HG02763 (cell line): ENCODE measurements at regions not wholly inside any gene's neighbourhood (a gene's known extent, or its start where the extent isn't known, plus 50 kb on each side); places are given as distances from the start of the nearest gene placed in this dataset.
A peak's percentile ranks its signal among the peaks of the same experiment; 100 is the strongest.

Experiments used
- ATAC-seq: cut with Tn5 transposase; IDR thresholded peaks from one replicate; pipeline ENCODE4 v1.9.1; 2021; ENCODE audit warnings: mild to moderate bottlenecking, moderate library complexity; ENCODE audit not compliant: unreplicated experiment

- no peak for ATAC-seq
Measured at GRCh38 chr4:144302704-144303536, 162.4 kb upstream of the GYPA start.

- no peak for ATAC-seq
Measured at GRCh38 chr4:144304025-144304424, 163.5 kb upstream of the GYPA start.

- no peak for ATAC-seq
Measured at GRCh38 chr4:144310535-144310934, 170.0 kb upstream of the GYPA start.

- no peak for ATAC-seq
Measured at GRCh38 chr4:144313370-144313769, 172.9 kb upstream of the GYPA start.

GRCh38 chr4:144316869-144317268 lies 176.4 kb upstream of the GYPA start:
- no peak for ATAC-seq

GRCh38 chr4:144318797-144319196 lies 178.3 kb upstream of the GYPA start:
- ATAC-seq = no peak

- ATAC-seq = no peak
Measured at GRCh38 chr4:144336633-144337032, 196.1 kb upstream of the GYPA start.

- ATAC-seq = no peak
Measured at GRCh38 chr4:144338148-144338547, 197.6 kb upstream of the GYPA start.

GRCh38 chr4:144338834-144339233 lies 198.3 kb upstream of the GYPA start:
- ATAC-seq = no peak

- ATAC-seq = no peak
Measured at GRCh38 chr4:144340931-144341330, 200.4 kb upstream of the GYPA start.

- ATAC-seq = no peak
Measured at GRCh38 chr4:144342949-144343760, 202.6 kb upstream of the GYPA start.

- ATAC-seq = no peak
Measured at GRCh38 chr4:144347121-144347520, 206.6 kb upstream of the GYPA start.

GRCh38 chr4:144350706-144351105 lies 210.2 kb upstream of the GYPA start:
- ATAC-seq = no peak

GRCh38 chr4:144351306-144351705 lies 210.8 kb upstream of the GYPA start:
- ATAC-seq = no peak

- ATAC-seq = no peak
Measured at GRCh38 chr4:144353292-144353691, 212.8 kb upstream of the GYPA start.

- ATAC-seq = peak; percentile 88
Measured at GRCh38 chr4:144355811-144356757, 215.6 kb upstream of the GYPA start.

- no peak for ATAC-seq
Measured at GRCh38 chr4:144356941-144357381, 216.4 kb upstream of the GYPA start.

GRCh38 chr4:144357975-144358374 lies 217.5 kb upstream of the GYPA start:
- ATAC-seq = no peak

GRCh38 chr4:144360146-144360793 lies 219.8 kb upstream of the GYPA start:
- ATAC-seq = no peak

- no peak for ATAC-seq
Measured at GRCh38 chr4:144362366-144362765, 221.8 kb upstream of the GYPA start.
